DOHH2 (cell line): ENCODE measurements at regions not wholly inside any gene's neighbourhood (a gene's known extent, or its start where the extent isn't known, plus 50 kb on each side); places are given as distances from the start of the nearest gene placed in this dataset.

Source experiments
- H3F3A ChIP-seq: fragments of 200-600 bp; sonication (generic), shearing (Covaris generic); 2 replicates; pipeline ENCODE4 v1.6.0; 2016; ENCODE audit warnings: antibody characterized with exemption, mild to moderate bottlenecking; ENCODE audit not compliant: control insufficient read depth, insufficient read depth
- H3K27ac ChIP-seq: fragments of 200-600 bp; sonication (generic); 2 replicates; pipeline ENCODE4 v1.5.1; 2014; ENCODE audit warnings: low read depth, mild to moderate bottlenecking, low read length, moderate library complexity
- H3K27me3 ChIP-seq: fragments of 200-600 bp; sonication (generic); 2 replicates; pipeline ENCODE4 v1.6.1; 2014; ENCODE audit warnings: mild to moderate bottlenecking, low read length, mixed read lengths; ENCODE audit not compliant: control insufficient read depth
- H3K36me3 ChIP-seq: fragments of 200-600 bp; sonication (generic); 2 replicates; pipeline ENCODE4 v1.6.1; 2014; ENCODE audit warnings: mild to moderate bottlenecking, low read length, moderate library complexity, mixed read lengths; ENCODE audit not compliant: control insufficient read depth
- H3K4me1 ChIP-seq: fragments of 200-600 bp; sonication (generic); 2 replicates; pipeline ENCODE4 v1.6.1; 2014; ENCODE audit warnings: mild to moderate bottlenecking, low read length, mixed read lengths; ENCODE audit not compliant: control insufficient read depth
- H3K4me2 ChIP-seq: fragments of 200-600 bp; sonication (generic); 2 replicates; pipeline ENCODE4 v1.6.0; 2014; ENCODE audit warnings: mild to moderate bottlenecking, low read length, moderate library complexity
- H3K4me3 ChIP-seq: fragments of 200-600 bp; sonication (generic); 2 replicates; pipeline ENCODE4 v1.5.1; 2014; ENCODE audit warnings: mild to moderate bottlenecking, low read length, mixed read lengths
- H3K79me2 ChIP-seq: fragments of 200-600 bp; sonication (generic); 2 replicates; pipeline ENCODE4 v1.6.1; 2014; ENCODE audit warnings: mild to moderate bottlenecking, low read length, mixed read lengths; ENCODE audit not compliant: control insufficient read depth
- H3K9me2 ChIP-seq: fragments of 200-600 bp; sonication (generic); replicated peaks from 2 replicates; pipeline ENCODE4 v1.6.1; 2014; ENCODE audit warnings: mild to moderate bottlenecking, low read length, mixed read lengths; ENCODE audit not compliant: control insufficient read depth
- H3K9me3 ChIP-seq: fragments of 200-600 bp; sonication (generic); 2 replicates; pipeline ENCODE4 v1.6.1; 2014; ENCODE audit warnings: antibody characterized with exemption, low read length, mixed read lengths; ENCODE audit not compliant: control insufficient read depth, insufficient read depth
- H4K20me1 ChIP-seq: fragments of 200-600 bp; sonication (generic); 2 replicates; pipeline ENCODE4 v1.6.0; 2014; ENCODE audit warnings: low read depth, mild to moderate bottlenecking, antibody characterized with exemption, low read length, moderate library complexity; ENCODE audit not compliant: control insufficient read depth, insufficient read depth
- CTCF ChIP-seq: fragments of 200-600 bp; sonication (generic); IDR thresholded peaks from one replicate; pipeline ENCODE4 v1.5.1; 2014; ENCODE audit warnings: antibody characterized with exemption, mild to moderate bottlenecking, low read depth, low read length; ENCODE audit not compliant: poor library complexity, severe bottlenecking
- EZH2phosphoT487 ChIP-seq: fragments of 200-600 bp; sonication (generic); IDR thresholded peaks from 2 replicates; pipeline ENCODE4 v1.6.1; 2017; ENCODE audit warnings: borderline replicate concordance, mild to moderate bottlenecking, antibody characterized with exemption, low read length, moderate library complexity, mixed read lengths

GRCh38 chr5:103624675-103625074 is 62.1 kb upstream of the NUDT12 start:
- H3F3A ChIP-seq: no peaks in the 10 kb centered on the region
- no peaks in the 10 kb centered on the region for H3K9me3 ChIP-seq
- no peaks in the 10 kb centered on the region for H4K20me1 ChIP-seq
- no peak overlapping the region for H3K4me2 ChIP-seq
- H3K9me2 ChIP-seq: no peaks in the 10 kb centered on the region
- no peak overlapping the region for H3K27ac ChIP-seq
- no peak overlapping the region for H3K4me3 ChIP-seq
- H3K4me1 ChIP-seq: no peaks in the 10 kb centered on the region
- H3K36me3 ChIP-seq: no peaks in the 10 kb centered on the region
- TF ChIP-seq EZH2phosphoT487 (no peak), CTCF (no peak)
- H3K27me3 ChIP-seq: no peaks in the 10 kb centered on the region
- no peaks in the 10 kb centered on the region for H3K79me2 ChIP-seq

- Histone ChIP-seq H3K79me2 (no peaks in the 10 kb centered on the region), H3F3A (no peaks in the 10 kb centered on the region), H3K27me3 (no peaks in the 10 kb centered on the region), H3K4me1 (no peaks in the 10 kb centered on the region), H3K4me3 (no peak overlapping the region), H3K27ac (no peak overlapping the region), H3K4me2 (no peak overlapping the region), H3K9me3 (no peaks in the 10 kb centered on the region), H3K9me2 (no peaks in the 10 kb centered on the region), H3K36me3 (no peaks in the 10 kb centered on the region), H4K20me1 (no peaks in the 10 kb centered on the region)
- TF ChIP-seq CTCF (no peak), EZH2phosphoT487 (no peak)
Measured at GRCh38 chr5:103624035-103624480, 61.5 kb upstream of the NUDT12 start.

- no peak for TF ChIP-seq EZH2phosphoT487
- TF ChIP-seq CTCF: no peak
- Histone ChIP-seq H3K9me3 (no peaks in the 10 kb centered on the region), H3K79me2 (no peaks in the 10 kb centered on the region), H3K4me2 (no peak overlapping the region), H3K36me3 (no peaks in the 10 kb centered on the region), H4K20me1 (no peaks in the 10 kb centered on the region), H3K4me3 (no peak overlapping the region), H3F3A (no peaks in the 10 kb centered on the region), H3K27me3 (no peaks in the 10 kb centered on the region), H3K27ac (no peak overlapping the region), H3K4me1 (no peaks in the 10 kb centered on the region), H3K9me2 (no peaks in the 10 kb centered on the region)
Measured at GRCh38 chr5:103623425-103623824, 60.8 kb upstream of the NUDT12 start.

GRCh38 chr5:103621548-103621930 is 59.0 kb upstream of the NUDT12 start:
- Histone ChIP-seq H3K27me3 (no peaks in the 10 kb centered on the region), H3K4me1 (no peaks in the 10 kb centered on the region), H3K4me3 (no peak overlapping the region), H3K27ac (no peak overlapping the region), H3K4me2 (no peak overlapping the region), H3K79me2 (no peaks in the 10 kb centered on the region), H3K9me3 (no peaks in the 10 kb centered on the region), H3K36me3 (no peaks in the 10 kb centered on the region), H3K9me2 (no peaks in the 10 kb centered on the region), H3F3A (no peaks in the 10 kb centered on the region), H4K20me1 (no peaks in the 10 kb centered on the region)
- no peak for TF ChIP-seq CTCF
- no peak for TF ChIP-seq EZH2phosphoT487
